Embryonic facial prominence (tissue), 1 donor: ENCODE measurements at regions not wholly inside any gene's neighbourhood (a gene's known extent, or its start where the extent isn't known, plus 50 kb on each side); places are given as distances from the start of the nearest gene placed in this dataset.

Experiments used
- DNase-seq: peaks from one replicate; pipeline ENCODE4 v3.0.0-alpha.2; 2016; ENCODE audit errors: extremely low spot score

DNA sequence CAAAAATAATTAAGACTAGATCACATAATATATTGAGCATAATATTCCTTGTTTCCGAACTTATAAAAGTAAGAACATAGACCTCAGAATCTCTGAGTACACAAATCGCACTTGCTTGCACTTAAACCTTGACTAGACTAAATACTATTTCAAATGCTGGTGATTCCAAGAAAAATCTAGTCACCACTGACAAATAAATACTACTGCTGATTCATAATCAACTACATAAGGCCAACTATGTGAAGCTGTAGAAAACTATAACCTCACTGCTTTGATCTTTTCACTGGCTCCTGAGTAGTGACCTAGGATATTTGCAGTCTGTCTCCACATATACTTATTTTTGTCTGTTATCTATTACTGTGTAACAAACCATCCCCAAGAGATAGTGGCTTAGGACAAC is 245.4 kb downstream of the DIO2 start:
- no peak for DNase-seq

DNA sequence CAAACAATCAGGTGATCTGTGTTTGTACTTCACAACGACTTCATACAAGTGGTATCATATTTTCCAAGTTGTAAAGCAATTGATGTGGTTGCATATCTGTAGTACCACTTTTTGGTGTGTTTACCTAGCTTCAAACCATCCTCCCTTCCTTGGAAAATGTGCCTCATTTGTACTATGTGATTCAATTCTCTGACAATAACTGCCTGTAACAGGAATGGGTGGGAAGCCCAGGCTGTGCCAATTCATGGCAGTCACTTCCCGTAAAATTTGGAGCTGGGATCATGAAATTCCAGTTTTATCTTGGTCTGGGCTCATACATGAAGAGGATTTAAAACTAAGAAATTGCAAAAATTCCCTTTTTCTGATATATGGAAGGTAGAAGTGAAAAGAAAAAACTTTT is 250.1 kb downstream of the DIO2 start:
- DNase-seq = no peak

DNA sequence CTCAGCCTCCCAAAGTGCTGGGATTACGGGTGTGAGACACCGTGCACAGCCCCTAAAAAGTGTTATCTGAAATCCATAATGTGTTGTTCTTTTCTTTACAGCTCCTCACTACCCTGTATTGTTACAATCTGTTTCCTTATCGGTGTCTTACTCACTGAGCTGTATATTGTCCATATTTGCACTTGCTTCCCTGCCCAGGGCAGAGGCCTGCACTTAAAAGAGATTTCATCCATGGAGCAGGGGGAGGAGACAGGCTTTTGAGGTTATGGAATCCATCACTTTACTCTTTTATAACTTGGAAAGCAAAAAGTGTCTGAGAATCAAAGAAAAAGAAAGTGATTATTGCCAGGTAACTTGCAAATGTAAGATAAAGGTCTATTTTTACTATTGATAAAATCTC is 251.0 kb downstream of the DIO2 start:
- DNase-seq = no peak

DNA sequence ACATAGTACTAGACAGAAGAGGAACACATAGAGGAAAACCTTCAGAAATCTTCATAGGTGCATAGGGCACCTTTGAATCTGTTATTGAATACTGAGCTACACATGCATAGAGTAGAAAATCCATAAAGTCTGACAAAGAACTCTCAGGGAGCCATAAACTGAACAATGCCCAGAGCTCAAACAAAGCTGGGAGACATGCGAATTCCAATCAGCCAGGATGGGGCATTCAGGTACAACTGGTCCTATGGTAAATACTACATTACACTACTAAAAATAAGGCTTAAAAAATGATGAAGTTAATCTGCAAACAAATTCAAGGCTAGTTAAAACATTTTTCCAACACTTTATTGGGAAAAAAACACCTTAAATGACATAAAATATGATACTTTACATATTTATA is 259.7 kb downstream of the DIO2 start:
- DNase-seq = no peak

DNA sequence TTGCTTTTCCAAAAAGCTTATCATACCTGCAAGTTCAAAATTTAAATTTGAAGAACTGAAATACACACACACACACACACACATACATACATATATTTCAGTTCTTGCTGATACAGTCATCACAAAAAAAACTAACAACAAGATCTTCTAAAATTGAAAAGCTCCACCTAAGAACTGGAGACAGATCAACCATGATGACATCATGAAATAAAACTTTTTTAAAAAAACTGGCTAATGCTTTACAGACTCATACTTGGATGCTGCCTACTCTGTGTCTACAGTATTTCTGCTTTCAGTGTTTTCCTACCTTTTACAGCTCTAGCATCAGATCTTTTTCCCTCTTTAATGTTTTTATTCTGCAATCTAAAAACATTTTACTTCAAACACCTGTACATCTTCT is 261.4 kb downstream of the DIO2 start:
- no peak for DNase-seq

DNA sequence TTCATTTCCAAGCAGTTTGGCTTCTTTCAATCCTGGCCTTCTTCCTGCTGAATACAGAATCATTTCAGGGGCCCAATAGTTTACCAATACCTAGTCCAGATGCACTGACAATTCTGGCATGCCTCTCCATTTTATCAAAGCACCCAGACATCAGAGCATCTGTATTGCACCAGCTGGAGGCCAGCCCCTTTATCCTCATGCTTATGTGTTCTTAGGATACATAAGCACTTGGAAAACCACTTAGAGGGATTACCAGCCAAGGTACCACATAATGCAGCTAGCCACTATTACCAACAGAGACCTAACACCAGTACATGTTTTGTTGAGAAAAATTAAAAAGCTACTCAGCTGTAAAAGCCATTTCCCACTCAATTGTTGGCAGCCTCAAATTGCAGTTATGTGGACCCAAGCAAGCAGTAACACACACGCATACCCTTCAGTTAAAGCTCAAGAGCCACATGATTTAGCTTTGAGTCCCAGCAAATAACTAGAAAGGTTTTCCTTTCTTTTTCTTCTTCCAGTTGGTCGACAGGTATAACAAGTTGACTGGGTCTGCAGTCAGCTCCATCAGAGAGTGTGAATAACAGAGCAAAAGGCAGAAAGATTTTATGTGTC is 263.8 kb downstream of the DIO2 start:
- DNase-seq = no peak

DNA sequence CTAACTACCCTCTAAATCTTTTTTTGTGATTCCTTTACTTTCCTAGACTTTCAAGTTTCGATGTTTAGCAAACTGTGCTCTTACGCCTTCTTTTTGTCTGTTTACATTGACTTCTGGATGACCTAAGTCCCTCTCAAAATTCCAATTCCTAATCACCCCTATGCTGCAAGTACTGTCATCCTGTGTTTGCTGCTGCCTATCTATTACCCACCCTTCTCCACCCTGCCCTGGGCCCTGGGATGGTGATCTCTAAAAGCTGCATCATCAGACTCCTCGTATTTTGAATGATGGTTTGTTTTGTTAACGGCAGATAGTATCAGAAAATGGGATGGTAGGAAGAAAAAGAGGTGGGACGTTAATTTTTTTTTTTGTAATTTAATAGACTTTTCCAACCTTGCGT is 272.1 kb downstream of the DIO2 start:
- DNase-seq = no peak

DNA sequence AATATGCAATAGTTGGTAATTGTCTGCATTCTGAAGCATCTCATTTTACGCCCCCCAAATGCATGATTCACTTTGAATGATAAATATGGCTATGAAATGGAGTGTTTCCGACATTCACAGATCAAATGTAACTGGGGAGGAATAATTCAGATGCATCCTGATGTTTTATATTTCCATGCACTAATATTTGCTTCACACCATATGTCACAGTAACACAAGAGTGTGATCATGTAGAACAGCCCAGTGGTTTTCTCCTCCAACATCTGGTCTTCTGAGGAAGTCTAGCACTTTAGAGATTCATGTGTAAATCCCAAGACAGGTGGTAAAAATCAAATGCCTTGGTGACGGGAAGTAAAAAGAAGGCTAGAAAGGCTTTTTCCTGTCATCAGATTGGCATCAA is 273.1 kb downstream of the DIO2 start:
- no peak for DNase-seq

DNA sequence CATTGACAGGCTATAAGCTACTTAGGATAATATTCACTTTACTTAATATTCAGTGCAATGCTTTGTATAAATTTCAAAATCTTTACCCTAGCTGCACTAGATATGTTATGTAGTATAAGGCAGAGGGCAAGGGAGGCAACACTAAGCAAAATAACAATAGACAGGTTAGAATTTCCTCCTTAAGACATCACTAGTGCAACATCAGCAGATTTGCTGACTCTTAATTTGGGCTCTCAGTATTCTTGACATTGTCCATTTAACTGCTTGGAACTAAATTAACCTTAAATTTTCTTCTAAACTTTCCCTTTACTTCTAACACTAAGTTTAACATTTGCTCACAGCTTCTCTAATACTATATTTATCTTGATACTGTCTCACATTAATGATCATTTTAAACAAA is 273.9 kb downstream of the DIO2 start:
- no peak for DNase-seq

DNA sequence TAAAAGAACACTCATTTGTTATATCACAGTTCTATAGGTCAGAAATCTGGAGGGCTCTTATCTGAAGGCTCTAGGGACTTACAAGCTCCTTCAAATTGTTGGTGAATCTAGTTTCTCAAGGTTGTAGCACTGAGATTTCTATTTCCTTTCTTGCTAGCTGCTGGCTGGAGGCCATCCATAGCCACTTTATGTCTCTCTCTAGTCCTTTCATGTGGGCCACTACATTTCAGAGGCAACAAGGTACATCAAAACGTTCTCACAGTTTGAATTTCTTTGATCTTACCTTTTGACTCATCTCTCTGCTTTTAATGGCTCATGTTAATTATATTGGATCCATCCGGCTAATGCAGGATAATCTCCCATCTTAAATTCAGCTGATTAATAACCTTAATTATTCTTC is 286.8 kb downstream of the DIO2 start:
- DNase-seq = no peak

DNA sequence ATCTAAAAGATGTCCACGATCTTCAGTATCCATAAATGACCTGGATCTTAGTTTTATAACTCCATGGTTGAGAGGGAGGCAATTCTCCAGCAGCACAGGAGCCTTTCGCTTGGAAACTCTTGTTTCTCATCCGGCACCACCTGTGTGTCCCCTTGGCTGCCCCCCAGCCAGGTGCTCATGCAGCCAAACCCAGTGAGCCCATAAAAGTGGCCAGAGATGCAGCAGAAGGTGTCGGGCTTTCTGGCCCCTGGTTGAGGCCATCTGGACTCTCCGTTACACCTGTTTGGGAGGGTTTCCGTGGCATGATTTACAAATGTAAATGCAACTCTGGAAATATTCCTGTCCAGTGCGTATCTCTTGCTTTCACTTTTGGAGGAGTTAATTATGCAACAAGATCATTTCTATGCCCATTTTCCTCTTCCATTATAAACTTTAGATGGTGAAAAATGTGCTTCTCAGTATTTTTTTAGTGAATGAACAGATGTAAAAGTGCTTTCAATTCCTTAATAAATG is 291.1 kb downstream of the DIO2 start:
- DNase-seq = no peak
